Left renal cortex interstitium (tissue), 4 donors: ENCODE measurements at regions not wholly inside any gene's neighbourhood (a gene's known extent, or its start where the extent isn't known, plus 50 kb on each side); places are given as distances from the start of the nearest gene placed in this dataset.
"Not testable (repeated sequence)": the region's sequence is repeated elsewhere in the genome, so short reads cannot be mapped to it uniquely, and the experiment has no call there.

Source experiments
- DNase-seq, 4 donors: peaks; one replicate each; pipeline ENCODE4 v3.0.0-alpha.2; 2013; ENCODE audit warnings: low read depth in 4 of 4, low spot score in 2 of 4, missing footprints in 1 of 4

- DNase-seq = no peak
Measured at GRCh38 chr2:33707312-33707711, 108.2 kb upstream of the FAM98A start.

DNA sequence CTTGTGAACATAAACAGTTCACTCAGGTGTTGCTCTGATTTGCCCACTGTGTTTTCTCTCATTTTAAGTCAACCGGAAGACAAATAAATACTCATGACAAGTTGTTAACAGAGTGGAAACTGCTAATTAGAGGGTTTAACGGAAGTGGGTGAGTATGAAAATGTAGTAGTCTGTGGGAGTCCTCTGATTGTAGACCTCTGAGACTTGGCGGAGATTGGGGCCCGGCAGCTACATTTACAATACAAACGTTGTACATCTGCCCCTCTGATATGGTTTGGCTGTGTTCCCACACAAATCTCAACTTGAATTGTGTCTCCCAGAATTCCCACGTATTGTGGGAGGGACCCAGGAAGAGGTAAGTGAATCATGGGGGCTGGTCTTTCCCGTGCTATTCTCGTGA lies 107.3 kb upstream of the FAM98A start:
- no peak for DNase-seq

DNA sequence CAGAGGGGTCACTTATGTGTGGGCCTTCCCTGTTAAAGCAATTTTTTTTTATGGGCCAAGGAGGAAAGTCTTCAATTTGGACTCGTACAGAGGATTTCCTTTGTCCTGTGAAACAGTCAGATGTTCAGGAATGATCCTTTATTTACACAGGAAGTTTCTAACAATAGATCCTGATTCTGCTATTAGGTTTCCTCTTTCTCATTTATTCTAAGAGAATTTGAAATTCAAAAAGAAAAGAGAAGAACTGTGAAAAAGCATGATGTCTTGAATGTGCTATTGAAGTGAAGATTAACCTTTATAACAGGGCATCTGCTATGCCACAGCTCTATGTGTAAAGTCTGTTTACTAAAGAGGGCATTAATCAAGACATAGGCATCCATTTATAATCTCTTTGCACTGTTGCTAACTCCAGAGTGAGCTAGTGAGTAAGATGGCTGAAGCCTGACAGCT lies 105.3 kb upstream of the FAM98A start:
- no peak for DNase-seq

GRCh38 chr2:33696234-33696633 lies 97.1 kb upstream of the FAM98A start:
- no peak for DNase-seq

DNA sequence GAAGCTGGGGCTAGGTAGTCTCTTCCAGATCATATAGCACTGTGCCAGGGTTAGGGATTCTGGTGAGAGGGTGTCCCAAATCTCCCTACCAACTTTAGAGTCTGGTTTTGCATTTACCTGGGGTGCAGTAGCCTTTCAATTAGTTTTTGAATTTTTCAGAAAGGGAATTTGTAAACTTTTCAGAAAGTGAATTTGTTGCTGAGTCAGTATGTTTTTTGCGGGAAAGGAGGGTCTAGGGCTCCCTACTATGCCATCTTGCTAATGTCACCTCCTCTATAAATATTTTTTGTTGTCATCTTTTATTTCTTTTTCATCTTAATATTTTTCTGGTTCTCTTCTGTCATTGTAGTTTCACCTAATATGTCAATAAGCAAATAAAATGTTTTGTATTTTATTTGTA lies 95.8 kb upstream of the FAM98A start:
- no peak for DNase-seq

GRCh38 chr2:33690686-33691085 lies 91.6 kb upstream of the FAM98A start:
- not testable (repeated sequence) for DNase-seq

DNA sequence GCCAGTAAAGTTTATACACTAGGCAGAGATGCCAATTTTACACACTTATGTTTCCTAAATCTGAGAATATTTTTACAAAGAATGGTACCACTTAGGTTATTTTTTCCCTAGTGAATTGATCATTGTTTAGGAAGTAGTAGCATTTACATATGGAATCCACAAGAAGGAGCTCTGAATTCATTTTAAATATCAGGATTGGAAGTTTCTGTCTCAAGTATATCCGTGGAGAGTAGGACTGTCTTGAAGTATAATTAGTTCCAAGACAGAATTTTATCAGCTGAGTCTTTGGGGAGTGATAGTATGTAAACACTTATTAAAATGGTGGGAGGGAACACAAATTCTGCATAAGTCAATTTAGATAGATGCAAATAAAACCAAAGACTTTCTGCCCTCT lies 82.3 kb upstream of the FAM98A start:
- DNase-seq = no peak

- DNase-seq = no peak
Measured at GRCh38 chr2:33680644-33681363, 81.7 kb upstream of the FAM98A start.

DNA sequence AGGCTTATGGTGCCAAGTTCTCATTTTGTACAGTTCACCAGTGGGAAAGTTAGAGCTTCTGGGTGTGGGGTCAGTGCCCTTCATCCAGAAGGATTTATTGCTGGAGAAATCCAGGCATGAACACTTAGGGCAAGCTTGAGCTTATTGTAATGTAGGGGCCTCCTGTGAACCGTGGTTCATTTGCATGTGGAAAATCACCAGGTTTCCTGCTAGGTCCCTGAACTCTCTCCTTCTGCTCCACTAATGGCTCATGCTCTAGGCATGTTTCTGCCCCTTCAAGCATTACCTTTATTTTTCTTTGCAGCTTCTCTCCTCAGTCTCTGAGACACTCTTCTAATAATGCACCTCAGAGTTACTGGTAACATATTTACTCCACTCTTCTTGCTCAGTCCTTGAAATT lies 79.3 kb upstream of the FAM98A start:
- no peak for DNase-seq

GRCh38 chr2:33673937-33674336 lies 74.8 kb upstream of the FAM98A start:
- peak in 2 of 4 donors; percentile 2 to 12 for DNase-seq

DNA sequence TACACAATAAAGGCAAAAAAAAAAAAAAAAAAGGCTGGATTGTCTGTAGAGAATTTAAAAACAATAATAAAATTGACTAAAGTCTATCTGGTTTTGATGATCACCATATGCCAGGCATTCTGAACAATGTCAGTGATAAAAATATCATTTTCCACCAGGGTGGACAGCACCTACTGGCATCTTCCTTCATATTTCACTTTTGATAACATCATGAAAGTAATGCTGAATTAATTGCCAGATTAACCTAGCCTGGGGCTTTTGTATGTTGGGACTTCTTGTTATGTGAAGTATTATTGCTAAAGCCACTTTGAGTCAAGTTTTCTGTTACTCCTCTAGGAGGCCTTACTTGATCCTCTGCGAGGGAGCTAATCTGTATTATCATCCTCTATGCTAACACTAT lies 73.8 kb upstream of the FAM98A start:
- DNase-seq = no peak

GRCh38 chr2:33672389-33672788 lies 73.3 kb upstream of the FAM98A start:
- no peak for DNase-seq

DNA sequence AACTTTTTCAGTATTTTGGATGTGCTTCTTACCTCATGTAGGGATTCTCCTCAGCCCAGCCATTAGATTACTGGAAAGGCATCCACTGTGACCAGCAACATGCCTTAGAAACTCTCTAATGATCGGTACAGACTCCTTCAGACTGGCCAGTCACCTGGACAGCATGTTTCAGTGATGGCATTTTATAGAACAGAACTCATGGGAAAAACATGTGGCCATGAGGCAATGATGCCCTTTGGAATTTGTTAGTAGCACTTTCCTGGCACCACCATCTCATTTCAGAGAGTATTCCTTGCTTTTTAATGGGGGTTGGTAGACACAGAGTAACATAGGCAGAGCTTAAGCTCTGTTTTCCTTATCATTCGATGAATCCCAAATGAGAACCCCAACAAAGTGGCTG lies 72.1 kb upstream of the FAM98A start:
- DNase-seq = no peak

- DNase-seq = no peak
Measured at GRCh38 chr2:33670392-33670937, 71.4 kb upstream of the FAM98A start.

DNA sequence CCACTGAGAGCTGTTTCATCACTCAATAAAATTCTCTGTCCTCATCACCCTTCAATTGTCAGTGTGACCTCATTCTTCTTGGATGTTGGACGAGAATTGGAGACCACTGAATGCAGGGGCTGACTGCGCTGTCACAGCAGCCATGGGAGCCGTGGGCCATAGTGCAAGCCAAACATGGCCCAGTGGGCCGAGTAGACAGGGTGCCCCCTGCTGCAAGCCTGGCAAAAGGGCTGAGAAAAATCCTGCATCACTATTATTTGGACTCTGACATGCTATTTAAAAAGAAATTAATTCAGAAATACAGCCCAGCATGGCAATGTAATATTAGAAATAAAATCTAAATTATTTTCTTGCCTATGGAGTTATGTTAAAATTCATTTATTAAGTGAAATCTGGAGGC lies 67.8 kb upstream of the FAM98A start:
- DNase-seq = no peak

DNA sequence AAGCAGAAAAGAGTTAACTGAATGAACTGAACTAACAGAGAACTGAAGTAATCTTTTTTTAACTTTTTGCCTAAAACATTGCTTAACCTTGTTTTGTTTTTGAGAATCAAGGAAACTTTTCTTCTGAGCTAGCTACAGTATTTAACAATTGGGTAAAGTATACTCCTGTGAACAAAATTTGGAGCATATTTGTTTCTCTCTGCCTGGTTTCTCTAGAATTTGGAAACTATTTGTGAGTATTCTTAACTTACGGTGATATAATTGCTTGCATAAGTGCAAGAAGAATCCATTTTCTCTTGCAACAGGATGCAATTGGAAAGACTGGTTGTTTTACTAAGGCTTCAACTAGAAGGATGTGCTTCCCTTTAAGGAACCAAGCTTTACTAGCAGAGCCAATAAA lies 65.9 kb upstream of the FAM98A start:
- no peak for DNase-seq

GRCh38 chr2:33660416-33661123 lies 61.5 kb upstream of the FAM98A start:
- no peak for DNase-seq

GRCh38 chr2:33655626-33656320 lies 56.7 kb upstream of the FAM98A start:
- no peak for DNase-seq

DNA sequence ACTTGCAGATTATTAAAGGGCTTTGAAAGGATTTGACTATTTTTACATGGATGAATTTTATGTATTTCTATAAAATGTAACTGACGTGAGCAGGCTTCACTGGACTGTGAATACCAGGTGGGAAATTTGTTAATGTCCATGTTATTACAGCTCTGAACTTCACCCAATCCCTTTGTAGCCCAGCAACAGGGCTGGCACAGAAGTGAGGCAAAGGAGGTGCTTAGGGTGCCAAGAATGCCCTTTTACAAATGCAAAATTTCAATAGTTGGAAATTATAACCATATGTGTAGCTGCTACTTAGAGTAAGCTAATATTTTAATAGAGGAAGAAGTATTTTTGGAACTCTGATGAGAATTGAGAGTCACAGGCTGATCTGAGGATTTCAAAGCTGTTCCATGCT lies 53.7 kb upstream of the FAM98A start:
- DNase-seq = no peak

- no peak for DNase-seq
Measured at GRCh38 chr2:33650171-33650570, 51.1 kb upstream of the FAM98A start.
